Glutamatergic neuron (in vitro differentiated cells): ENCODE measurements at regions not wholly inside any gene's neighbourhood (a gene's known extent, or its start where the extent isn't known, plus 50 kb on each side); places are given as distances from the start of the nearest gene placed in this dataset.

ENCODE experiments used
- DNase-seq: peaks from one replicate; pipeline ENCODE4 v3.0.0; 2022
- H3K27ac Mint-ChIP-seq: one replicate; pipeline ENCODE4 v1.8.0; 2020; ENCODE audit warnings: mild to moderate bottlenecking, mixed read lengths, inconsistent platforms; ENCODE audit not compliant: unreplicated experiment
- H3K27me3 Mint-ChIP-seq: one replicate; pipeline ENCODE4 v1.8.0; 2020; ENCODE audit warnings: mild to moderate bottlenecking, moderate library complexity, mixed read lengths, inconsistent platforms; ENCODE audit not compliant: unreplicated experiment
- H3K36me3 Mint-ChIP-seq: one replicate; pipeline ENCODE4 v1.8.0; 2020; ENCODE audit warnings: mild to moderate bottlenecking, mixed read lengths, inconsistent platforms; ENCODE audit not compliant: unreplicated experiment
- H3K4me1 Mint-ChIP-seq: one replicate; pipeline ENCODE4 v1.8.0; 2020; ENCODE audit warnings: mild to moderate bottlenecking, low read depth, mixed read lengths, inconsistent platforms; ENCODE audit not compliant: unreplicated experiment
- H3K4me3 Mint-ChIP-seq: one replicate; pipeline ENCODE4 v1.8.0; 2020; ENCODE audit warnings: mild to moderate bottlenecking, mixed read lengths, inconsistent platforms; ENCODE audit not compliant: unreplicated experiment
- H3K9me3 Mint-ChIP-seq: one replicate; pipeline ENCODE4 v1.8.0; 2020; ENCODE audit warnings: mild to moderate bottlenecking, moderate library complexity, mixed read lengths, inconsistent platforms; ENCODE audit not compliant: unreplicated experiment
- CTCF ChIP-seq: fragments of 200-600 bp; sonication (generic); IDR thresholded peaks from one replicate; pipeline ENCODE4 v1.5.0; 2021; ENCODE audit not compliant: partially characterized antibody, unreplicated experiment

GRCh38 chr18:60193780-60194179 is 178.8 kb downstream of the MC4R start:
- Mint-ChIP-seq H3K27ac (no peak overlapping the region), H3K36me3 (no peaks in the 10 kb centered on the region), H3K4me3 (no peak overlapping the region), H3K4me1 (peaks cover 24% of the 10 kb centered on the region), H3K9me3 (peaks cover 2% of the 10 kb centered on the region), H3K27me3 (peaks cover 2% of the 10 kb centered on the region)
- no peak for DNase-seq
- no peak for TF ChIP-seq CTCF

- Mint-ChIP-seq H3K9me3 (no peaks in the 10 kb centered on the region), H3K27me3 (peaks cover 2% of the 10 kb centered on the region), H3K36me3 (no peaks in the 10 kb centered on the region), H3K4me1 (peaks cover 17% of the 10 kb centered on the region), H3K4me3 (no peak overlapping the region), H3K27ac (peak overlapping the region; percentile 74)
- no peak for DNase-seq
- no peak for TF ChIP-seq CTCF
Measured at GRCh38 chr18:60191926-60192325, 180.6 kb downstream of the MC4R start.

- H3K27ac Mint-ChIP-seq: no peak overlapping the region
- DNase-seq: no peak
- H3K4me1 Mint-ChIP-seq: peaks cover 14% of the 10 kb centered on the region
- no peaks in the 10 kb centered on the region for H3K36me3 Mint-ChIP-seq
- H3K9me3 Mint-ChIP-seq: no peaks in the 10 kb centered on the region
- peaks cover 2% of the 10 kb centered on the region for H3K27me3 Mint-ChIP-seq
- H3K4me3 Mint-ChIP-seq: no peak overlapping the region
- TF ChIP-seq CTCF: no peak
Measured at GRCh38 chr18:60189856-60190255, 182.7 kb downstream of the MC4R start.

GRCh38 chr18:60188958-60189357 is 183.6 kb downstream of the MC4R start:
- no peak overlapping the region for H3K4me3 Mint-ChIP-seq
- DNase-seq: no peak
- H3K27me3 Mint-ChIP-seq: peaks cover 2% of the 10 kb centered on the region
- H3K36me3 Mint-ChIP-seq: no peaks in the 10 kb centered on the region
- H3K27ac Mint-ChIP-seq: no peak overlapping the region
- no peaks in the 10 kb centered on the region for H3K9me3 Mint-ChIP-seq
- TF ChIP-seq CTCF: no peak
- H3K4me1 Mint-ChIP-seq: peaks cover 14% of the 10 kb centered on the region

GRCh38 chr18:60182223-60182622 is 190.4 kb downstream of the MC4R start:
- no peaks in the 10 kb centered on the region for H3K9me3 Mint-ChIP-seq
- H3K4me1 Mint-ChIP-seq: no peaks in the 10 kb centered on the region
- no peak overlapping the region for H3K4me3 Mint-ChIP-seq
- H3K27ac Mint-ChIP-seq: no peak overlapping the region
- DNase-seq: no peak
- H3K36me3 Mint-ChIP-seq: no peaks in the 10 kb centered on the region
- H3K27me3 Mint-ChIP-seq: no peaks in the 10 kb centered on the region
- no peak for TF ChIP-seq CTCF
